GM23338 (cell line): ENCODE measurements at regions not wholly inside any gene's neighbourhood (a gene's known extent, or its start where the extent isn't known, plus 50 kb on each side); places are given as distances from the start of the nearest gene placed in this dataset.

Experiments used
- ATAC-seq: fragments of 200-7000 bp; cut with Tn5 transposase; 3 replicates; pipeline ENCODE4 v1.9.1; 2020
- DNase-seq: peaks from one replicate; pipeline ENCODE4 v3.0.0-alpha.2; 2015; ENCODE audit warnings: low spot score
- H2AFZ ChIP-seq: fragments of 200-600 bp; sonication (generic); 2 replicates; pipeline ENCODE4 v1.8.0; 2016; ENCODE audit warnings: antibody characterized with exemption, mild to moderate bottlenecking, moderate library complexity
- H3F3A ChIP-seq: fragments of 200-600 bp; sonication (generic); replicated peaks from 2 replicates; pipeline ENCODE4 v1.8.0; 2017; ENCODE audit warnings: antibody characterized with exemption, mixed run types, low read depth
- H3K27ac ChIP-seq: fragments of 200-600 bp; sonication (generic); 2 replicates; pipeline ENCODE4 v1.6.1; 2016; ENCODE audit warnings: low read depth
- H3K27me3 ChIP-seq: fragments of 200-600 bp; sonication (generic); 2 replicates; pipeline ENCODE4 v1.8.0; 2016; ENCODE audit warnings: mild to moderate bottlenecking, mixed run types, moderate library complexity; ENCODE audit not compliant: insufficient read depth
- H3K36me3 ChIP-seq: fragments of 200-600 bp; sonication (generic); 2 replicates; pipeline ENCODE4 v1.8.0; 2016; ENCODE audit warnings: mild to moderate bottlenecking; ENCODE audit not compliant: insufficient read depth
- H3K4me1 ChIP-seq: fragments of 200-600 bp; sonication (generic); 2 replicates; pipeline ENCODE4 v1.8.0; 2016; ENCODE audit warnings: mild to moderate bottlenecking, moderate library complexity; ENCODE audit not compliant: insufficient read depth
- H3K4me2 ChIP-seq: fragments of 200-600 bp; sonication (generic); 2 replicates; pipeline ENCODE4 v1.7.1; 2017; ENCODE audit warnings: mixed run types
- H3K4me3 ChIP-seq: fragments of 200-600 bp; sonication (generic); 2 replicates; pipeline ENCODE4 v1.6.1; 2016; ENCODE audit warnings: mixed run types
- H3K79me2 ChIP-seq: fragments of 200-600 bp; sonication (generic); replicated peaks from 2 replicates; pipeline ENCODE4 v1.8.0; 2017; ENCODE audit warnings: mild to moderate bottlenecking; ENCODE audit not compliant: insufficient read depth
- H3K9me2 ChIP-seq: fragments of 200-600 bp; sonication (generic); 2 replicates; pipeline ENCODE4 v1.8.0; 2017; ENCODE audit not compliant: insufficient read depth
- H4K20me1 ChIP-seq: fragments of 200-600 bp; sonication (generic); replicated peaks from 2 replicates; pipeline ENCODE4 v1.8.0; 2017; ENCODE audit warnings: mild to moderate bottlenecking; ENCODE audit not compliant: insufficient read depth
- H3K27ac Mint-ChIP-seq: 2 replicates; pipeline ENCODE4 v1.8.0; 2020; ENCODE audit warnings: inconsistent platforms, mild to moderate bottlenecking, moderate library complexity, mixed read lengths
- H3K27me3 Mint-ChIP-seq: 3 replicates; pipeline ENCODE4 v1.8.0; 2022; ENCODE audit warnings: low read depth, mild to moderate bottlenecking, moderate library complexity, mixed read lengths, inconsistent platforms; ENCODE audit not compliant: insufficient read depth, poor library complexity
- H3K36me3 Mint-ChIP-seq: 3 replicates; pipeline ENCODE4 v1.8.0; 2021; ENCODE audit warnings: low read depth, mild to moderate bottlenecking, inconsistent platforms, moderate library complexity, mixed read lengths
- H3K4me1 Mint-ChIP-seq: 3 replicates; pipeline ENCODE4 v1.8.0; 2020; ENCODE audit warnings: mild to moderate bottlenecking, inconsistent platforms, mixed read lengths
- H3K4me3 Mint-ChIP-seq: 3 replicates; pipeline ENCODE4 v1.8.0; 2021; ENCODE audit warnings: moderate library complexity, mild to moderate bottlenecking, inconsistent platforms, mixed read lengths
- H3K9me3 Mint-ChIP-seq: 3 replicates; pipeline ENCODE4 v1.8.0; 2020; ENCODE audit warnings: moderate library complexity, mild to moderate bottlenecking, inconsistent platforms, mixed read lengths
- ETS1 ChIP-seq: IDR thresholded peaks from 2 replicates; pipeline ENCODE4 v1.6.1; 2016; ENCODE audit warnings: antibody characterized with exemption
- REST ChIP-seq: IDR thresholded peaks from one replicate; pipeline ENCODE4 v1.6.1; 2018; ENCODE audit warnings: antibody characterized with exemption; ENCODE audit not compliant: unreplicated experiment
- STAT1 ChIP-seq: IDR thresholded peaks from one replicate; pipeline ENCODE4 v1.6.1; 2016; ENCODE audit warnings: antibody characterized with exemption; ENCODE audit not compliant: unreplicated experiment
- ZNF114 ChIP-seq: fragments of 250-450 bp; sonication (Bioruptor Pico); IDR thresholded peaks from 2 replicates; pipeline ENCODE4 v1.5.0; 2020; ENCODE audit warnings: mild to moderate bottlenecking, moderate library complexity
- ZNF462 ChIP-seq: fragments of 250-450 bp; sonication (Bioruptor Pico); IDR thresholded peaks from 2 replicates; pipeline ENCODE4 v1.5.0; 2020; ENCODE audit warnings: mild to moderate bottlenecking, moderate library complexity

GRCh38 chr1:58293388-58293787, 253.1 kb downstream of the OMA1 start (continued):
- TF ChIP-seq ETS1: no peak

- Histone ChIP-seq H4K20me1 (no peaks in the 10 kb centered on the region), H3K36me3 (no peaks in the 10 kb centered on the region), H3K4me3 (no peak overlapping the region), H3K27me3 (no peaks in the 10 kb centered on the region), H3K9me2 (no peaks in the 10 kb centered on the region), H3K79me2 (no peaks in the 10 kb centered on the region), H3K4me1 (0 out of 2 replicates have a peak, but pooled peaks cover under 1% of the 10 kb centered on the region), H2AFZ (no peak overlapping the region), H3K27ac (no peak overlapping the region), H3F3A (no peaks in the 10 kb centered on the region), H3K4me2 (no peak overlapping the region)
- H3K36me3 Mint-ChIP-seq: no peaks in the 10 kb centered on the region
- peak; percentile 97 for ATAC-seq
- H3K9me3 Mint-ChIP-seq: no peaks in the 10 kb centered on the region; the same call in 2 of the 3 replicates
- H3K27ac Mint-ChIP-seq: no peak overlapping the region
- peaks cover 2% of the 10 kb centered on the region; the same call in 2 of the 3 replicates for H3K4me1 Mint-ChIP-seq
- TF ChIP-seq STAT1: no peak
- peak; percentile 96 for TF ChIP-seq REST
- peak; percentile 85 for DNase-seq
- H3K27me3 Mint-ChIP-seq: no peaks in the 10 kb centered on the region
- H3K4me3 Mint-ChIP-seq: no peak overlapping the region
Measured at GRCh38 chr1:58290685-58291372, 255.7 kb downstream of the OMA1 start.

- no peaks in the 10 kb centered on the region for H3F3A ChIP-seq
- ATAC-seq (no peak), DNase-seq (no peak)
- H3K4me1 ChIP-seq: no peaks in the 10 kb centered on the region
- H2AFZ ChIP-seq: no peak overlapping the region
- no peaks in the 10 kb centered on the region for H3K27me3 ChIP-seq
- H3K79me2 ChIP-seq: no peaks in the 10 kb centered on the region
- H4K20me1 ChIP-seq: no peaks in the 10 kb centered on the region
- Mint-ChIP-seq H3K4me1 (peaks cover 2% of the 10 kb centered on the region; the same call in 1 of the 3 replicates), H3K27me3 (no peaks in the 10 kb centered on the region), H3K36me3 (no peaks in the 10 kb centered on the region), H3K4me3 (no peak overlapping the region), H3K27ac (no peak overlapping the region), H3K9me3 (no peaks in the 10 kb centered on the region; the same call in 2 of the 3 replicates)
- no peaks in the 10 kb centered on the region for H3K9me2 ChIP-seq
- H3K36me3 ChIP-seq: no peaks in the 10 kb centered on the region
- no peak overlapping the region for H3K4me3 ChIP-seq
- no peak for TF ChIP-seq ETS1
- no peak for TF ChIP-seq ZNF114 (CRISPR knock-in tag)
- TF ChIP-seq ZNF462 (CRISPR knock-in tag): no peak
- H3K27ac ChIP-seq: no peak overlapping the region
- H3K4me2 ChIP-seq: no peak overlapping the region
Measured at GRCh38 chr1:58288624-58289142, 257.8 kb downstream of the OMA1 start.
